ENCODE measurements at regions not wholly inside any gene's neighbourhood (a gene's known extent, or its start where the extent isn't known, plus 50 kb on each side); places are given as distances from the start of the nearest gene placed in this dataset.
A peak's percentile ranks its signal among the peaks of the same experiment; 100 is the strongest.
"Not testable (repeated sequence)": the region's sequence is repeated elsewhere in the genome, so short reads cannot be mapped to it uniquely, and the experiment has no call there.

- DNase-seq = no peak
Measured at GRCh38 chr12:107377596-107378385, 284.4 kb upstream of the CRY1 start.

DNA sequence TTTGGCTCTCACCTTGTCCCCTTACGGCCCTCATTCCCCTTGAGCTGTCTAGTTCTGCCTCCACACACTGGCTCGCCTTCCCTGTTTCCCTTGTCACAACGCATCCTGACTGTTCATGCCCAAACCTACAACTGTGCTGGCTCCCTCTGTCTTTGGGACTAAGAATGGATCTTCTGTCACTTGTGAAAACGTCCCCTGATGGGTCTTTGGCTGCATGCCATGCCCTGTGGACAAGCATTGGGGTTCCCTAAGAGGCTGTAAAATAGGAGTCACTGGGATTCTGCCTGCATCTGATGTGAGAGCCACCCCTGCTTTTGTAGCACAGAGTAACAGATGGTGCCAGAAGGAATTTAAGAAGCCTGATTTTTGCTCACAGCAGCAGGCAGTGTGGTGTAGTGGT, 285.3 kb upstream of the CRY1 start:
- DNase-seq = no peak

GRCh38 chr12:107379142-107379851, 285.9 kb upstream of the CRY1 start:
- DNase-seq = not testable (repeated sequence)

- DNase-seq = no peak
Measured at GRCh38 chr12:107379852-107380567, 286.7 kb upstream of the CRY1 start.

- no peak for DNase-seq
Measured at GRCh38 chr12:107384645-107385044, 291.3 kb upstream of the CRY1 start.

GRCh38 chr12:107385509-107385908, 292.2 kb upstream of the CRY1 start:
- DNase-seq = no peak

GRCh38 chr12:107386569-107386968, 293.2 kb upstream of the CRY1 start:
- DNase-seq = no peak

DNA sequence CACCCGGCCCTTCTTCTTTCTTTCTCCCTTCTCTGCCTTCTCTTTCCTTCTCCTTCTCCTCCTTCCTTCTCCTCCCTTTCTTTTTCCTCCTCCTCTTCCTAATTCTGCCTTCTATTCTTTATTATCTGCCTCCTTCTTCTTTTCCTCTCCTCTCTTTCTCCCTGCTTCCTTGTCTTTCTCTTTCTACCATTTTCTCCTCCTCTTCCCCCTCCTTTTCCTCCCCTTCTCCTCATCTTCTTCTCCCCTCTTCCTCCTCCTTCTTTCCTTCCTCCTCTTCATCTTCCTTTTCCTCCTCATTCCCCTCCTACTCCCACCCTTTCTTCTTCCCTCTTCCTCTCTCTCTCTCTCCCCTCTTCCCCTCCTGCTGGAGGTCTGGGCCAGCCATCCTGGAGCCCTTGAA, 294.9 kb upstream of the CRY1 start:
- DNase-seq = no peak

- DNase-seq = no peak
Measured at GRCh38 chr12:107390414-107390813, 295.2 kb upstream of the PWP1 start.

DNA sequence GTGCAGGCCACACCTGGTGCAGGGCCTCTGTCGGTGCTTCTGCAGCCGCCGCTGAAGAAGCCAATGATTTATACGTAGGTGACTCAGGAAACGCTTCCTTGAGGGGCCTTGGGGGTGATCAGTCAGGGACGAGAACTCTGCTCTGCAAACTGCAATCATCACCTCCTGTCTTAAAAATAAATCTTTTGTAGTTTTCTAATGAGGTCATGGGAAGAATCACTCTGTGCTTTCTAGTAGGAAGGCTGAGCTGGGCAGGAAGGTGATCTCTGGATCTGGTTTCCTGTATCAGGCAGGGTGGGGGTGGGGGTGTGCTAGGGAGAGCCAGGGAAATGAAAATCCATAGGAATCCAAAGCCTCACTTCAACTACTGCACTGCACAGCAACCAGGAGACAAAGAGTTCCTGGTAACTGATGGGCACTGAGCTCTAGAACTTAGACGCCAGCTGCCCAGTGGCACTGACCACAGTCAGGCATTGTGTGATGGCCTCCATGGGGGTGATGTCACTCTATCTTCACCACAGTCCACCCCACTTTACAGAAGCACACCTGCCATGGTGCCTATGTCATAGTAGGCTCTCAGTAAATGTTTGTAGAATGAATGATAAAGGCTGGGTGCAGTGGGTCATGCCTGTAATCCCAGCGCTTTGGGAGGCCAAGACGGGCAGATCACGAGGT, 292.4 kb upstream of the PWP1 start:
- DNase-seq = no peak

DNA sequence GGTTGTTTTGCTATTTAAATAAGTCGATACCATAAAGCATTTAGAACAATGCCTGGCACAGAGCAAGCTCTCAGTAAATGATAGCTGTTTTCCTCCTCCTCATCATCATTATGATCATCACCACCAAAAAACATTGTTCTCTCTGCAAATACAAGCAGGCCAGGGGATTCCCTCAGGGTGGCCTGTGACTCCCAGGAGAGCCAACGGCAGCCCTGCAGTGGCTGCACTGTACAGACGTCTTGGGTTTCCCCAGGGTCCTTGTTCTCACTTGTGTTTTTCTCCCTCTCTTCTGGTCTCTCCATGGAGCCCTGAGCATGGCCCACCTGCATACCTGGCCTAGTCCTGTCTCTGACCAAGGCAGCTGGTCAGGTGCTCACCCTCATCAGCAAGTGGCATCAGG, 290.9 kb upstream of the PWP1 start:
- DNase-seq = no peak

DNA sequence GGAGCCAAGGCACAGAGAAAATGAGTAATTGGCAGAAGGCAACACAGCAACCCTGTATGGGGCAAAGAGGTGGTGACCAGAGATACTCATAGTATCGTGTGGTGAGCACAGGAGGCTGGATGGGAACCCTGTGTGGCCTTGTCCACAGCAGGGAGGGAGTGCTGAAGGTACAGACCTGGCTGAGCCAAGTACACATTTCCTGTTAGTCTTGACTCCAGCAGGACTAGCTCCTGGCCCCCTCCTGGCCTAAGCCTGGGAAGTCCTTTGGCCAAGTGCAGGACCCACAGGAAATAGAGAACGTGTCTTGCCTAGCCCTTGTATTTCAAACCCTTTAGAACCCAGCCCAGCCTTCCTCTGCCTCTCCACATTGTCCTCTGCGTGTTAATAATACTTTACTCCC, 289.8 kb upstream of the PWP1 start:
- DNase-seq = no peak

DNA sequence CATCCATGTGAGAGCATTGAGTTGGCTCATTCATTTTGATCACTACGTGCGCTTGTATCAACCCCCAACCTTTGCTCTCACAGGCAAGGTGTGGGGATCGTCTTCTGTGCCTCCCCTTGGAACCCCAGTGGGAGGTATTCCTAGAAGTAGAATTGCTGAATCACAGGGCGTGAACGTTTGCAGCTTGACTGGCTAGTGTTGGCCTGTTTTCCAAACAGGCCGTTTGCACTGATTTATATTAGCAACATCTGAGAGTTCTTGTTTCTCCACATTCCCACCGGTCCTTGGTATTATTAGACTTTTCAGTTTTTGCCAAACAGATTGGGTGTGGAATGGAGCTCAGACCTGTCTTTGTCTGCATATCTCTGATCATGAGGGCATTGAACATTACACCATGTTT, 288.6 kb upstream of the PWP1 start:
- no peak for DNase-seq

DNA sequence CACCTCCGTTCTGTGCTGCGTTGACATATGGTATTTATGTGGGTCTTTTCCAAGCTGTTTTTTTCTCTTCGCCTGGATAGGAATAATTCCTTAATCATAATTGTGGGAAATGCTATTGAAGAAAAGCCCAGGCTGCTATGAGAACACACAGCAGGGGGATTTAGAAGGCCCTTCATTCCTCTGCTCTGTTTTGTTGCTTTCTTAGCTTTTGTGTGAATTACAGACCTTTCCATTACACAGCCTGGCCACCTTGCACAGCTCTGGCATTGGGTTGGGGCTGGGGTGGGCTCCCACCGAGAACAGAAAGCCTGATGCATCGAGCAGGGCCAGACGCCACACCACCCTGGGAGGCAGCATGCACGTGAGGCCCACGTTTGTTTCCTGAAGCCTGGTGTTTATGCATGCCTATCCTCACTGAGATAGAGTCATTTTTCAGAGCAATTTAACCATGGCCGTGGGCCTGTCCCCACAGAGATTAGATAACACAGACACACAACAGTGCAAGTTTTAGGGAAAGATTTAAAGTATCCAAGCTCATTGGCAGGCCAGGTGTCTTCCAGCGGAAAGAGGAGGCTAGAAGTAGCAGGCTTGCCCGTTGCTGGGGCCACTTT, 287.6 kb upstream of the PWP1 start:
- no peak for DNase-seq

GRCh38 chr12:107399046-107399445, 286.6 kb upstream of the PWP1 start:
- DNase-seq = no peak

DNA sequence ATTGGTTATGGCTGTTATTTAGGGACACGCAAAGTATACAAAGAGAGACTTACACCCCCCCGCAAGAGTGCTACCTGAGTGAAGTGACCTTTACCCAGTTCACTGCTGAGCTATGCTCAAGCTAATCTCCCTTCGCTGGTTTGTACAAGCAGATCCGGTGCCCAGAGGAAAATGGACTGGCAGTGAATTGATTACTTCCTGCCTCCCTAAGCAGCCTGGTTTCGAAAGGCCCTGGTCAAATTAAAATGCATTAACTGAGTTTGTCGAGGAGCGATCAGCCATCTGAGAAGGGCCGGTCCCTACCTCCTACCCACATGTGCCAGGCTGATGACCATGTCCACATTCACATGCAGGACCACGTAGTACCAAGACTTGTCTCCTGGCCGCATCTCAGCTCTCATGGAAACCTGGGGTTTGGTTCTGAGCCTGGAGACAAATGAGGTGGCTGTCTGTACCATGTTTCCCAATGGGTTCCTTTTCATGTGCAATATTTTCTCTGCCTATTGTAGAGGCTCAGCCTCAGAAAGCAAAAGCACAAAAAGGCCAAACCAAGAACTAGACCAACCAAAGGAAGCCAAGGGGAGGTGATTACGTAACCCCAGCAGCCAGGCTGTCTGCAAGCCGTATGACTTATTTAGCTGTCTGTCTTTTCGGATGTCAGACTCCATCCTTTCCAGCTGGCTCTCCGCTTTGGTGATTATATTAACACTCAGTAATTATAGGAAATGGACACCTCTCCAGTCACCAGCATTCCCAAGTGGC, 284.7 kb upstream of the PWP1 start:
- DNase-seq = no peak

- peak; percentile 32 for DNase-seq
Measured at GRCh38 chr12:107402041-107403022, 283.3 kb upstream of the PWP1 start.

GRCh38 chr12:107404981-107405380, 280.6 kb upstream of the PWP1 start:
- DNase-seq = no peak

DNA sequence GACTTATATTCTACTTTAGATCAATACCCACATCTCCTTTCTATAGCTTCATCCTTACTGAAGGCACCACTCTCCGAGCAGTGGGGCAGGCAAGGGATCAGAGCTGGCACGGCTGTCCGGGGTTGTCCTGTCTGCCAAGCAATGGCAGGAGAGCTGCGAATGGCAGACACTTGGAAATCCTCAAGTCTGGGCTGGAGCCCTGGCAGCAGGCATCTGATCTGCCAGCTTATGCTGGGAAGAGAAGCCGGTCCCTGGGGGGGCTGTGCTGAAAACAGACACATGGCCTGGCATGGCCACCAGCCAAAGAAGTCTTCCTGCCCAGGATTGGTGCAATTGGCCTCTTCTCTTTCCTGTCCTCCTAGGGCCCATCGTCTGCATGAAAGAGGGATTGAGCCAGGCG, 280.2 kb upstream of the PWP1 start:
- DNase-seq = no peak

GRCh38 chr12:107406932-107407331, 278.7 kb upstream of the PWP1 start:
- no peak for DNase-seq

Measured in right hindlimb (tissue), 1 donor.